ENCODE measurements at regions not wholly inside any gene's neighbourhood (a gene's known extent, or its start where the extent isn't known, plus 50 kb on each side); places are given as distances from the start of the nearest gene placed in this dataset.
A peak's percentile ranks its signal among the peaks of the same experiment; 100 is the strongest.
"Not testable (repeated sequence)": the region's sequence is repeated elsewhere in the genome, so short reads cannot be mapped to it uniquely, and the experiment has no call there.

- no peak for DNase-seq
- Histone ChIP-seq H3K4me3 (no peak overlapping the region), H3K9me3 (peaks cover 0 to 13% (median 0%) of the 10 kb centered on the region in 12 donors), H3K27me3 (no peaks in the 10 kb centered on the region), H3K36me3 (no peaks in the 10 kb centered on the region), H3K27ac (no peak overlapping the region), H3K4me1 (no peaks in the 10 kb centered on the region)
- no peak for ATAC-seq
- whole genome bisulfite sequencing, 4 donors = 87 to 93% (median 89%) methylated on average over 28 to 29 of the region's 29 CpGs
- TF ChIP-seq POLR2A (IDR thresholded peaks at IDR 0.05) = no peak
- TF ChIP-seq CTCF (IDR thresholded peaks at IDR 0.05) = no peak
- intact Hi-C loops (cut with DNase I) = no loop called here
These were observed 510.9 kb downstream of the KCNJ18 start for GRCh38 chr17:22203208-22203715.

GRCh38 chr17:22204076-22204475, 511.8 kb downstream of the KCNJ18 start:
- peaks cover 0 to 13% (median 0%) of the 10 kb centered on the region in 12 donors for H3K9me3 ChIP-seq
- DNase-seq; intact Hi-C loops (cut with DNase I); H3K4me1 ChIP-seq; H3K4me3 ChIP-seq; ATAC-seq; H3K36me3 ChIP-seq; H3K27ac ChIP-seq; H3K27me3 ChIP-seq: not testable (repeated sequence)
- 72 to 84% (median 79%) methylated on average over 13 of the region's 13 CpGs for WGBS, 4 donors

- intact Hi-C loops (cut with DNase I); H3K4me1 ChIP-seq; H3K27me3 ChIP-seq; H3K9me3 ChIP-seq; ATAC-seq; H3K4me3 ChIP-seq; DNase-seq; H3K27ac ChIP-seq; H3K36me3 ChIP-seq: not testable (repeated sequence)
- WGBS, 4 donors = 85 to 87% (median 85%) methylated on average over 12 of the region's 12 CpGs
These were observed 517.9 kb downstream of the KCNJ18 start for GRCh38 chr17:22210212-22210611.

- DNase-seq; H3K4me1 ChIP-seq; intact Hi-C loops (cut with DNase I); H3K9me3 ChIP-seq; ATAC-seq; H3K27ac ChIP-seq; H3K4me3 ChIP-seq; H3K36me3 ChIP-seq: not testable (repeated sequence)
- H3K27me3 ChIP-seq = peaks cover 0 to 11% (median 0%) of the 10 kb centered on the region in 9 donors
- WGBS, 4 donors = 61 to 67% (median 66%) methylated on average over 4 of the region's 4 CpGs
These were observed 520.8 kb downstream of the KCNJ18 start for GRCh38 chr17:22213169-22213568.

- TF ChIP-seq CTCF (IDR thresholded peaks at IDR 0.05) = no peak
- no peak for TF ChIP-seq POLR2A (IDR thresholded peaks at IDR 0.05)
- 36 to 47% (median 41%) methylated on average over 27 of the region's 27 CpGs for WGBS, 4 donors
- Histone ChIP-seq H3K4me1 (no peaks in the 10 kb centered on the region), H3K4me3 (no peak overlapping the region), H3K27me3 (peaks cover 0 to 11% (median 0%) of the 10 kb centered on the region in 9 donors), H3K27ac (no peak overlapping the region), H3K9me3 (no peaks in the 10 kb centered on the region), H3K36me3 (no peaks in the 10 kb centered on the region)
- DNase-seq = no peak
- ATAC-seq = no peak
- intact Hi-C loops (cut with DNase I) = no loop called here
These were observed 524.8 kb downstream of the KCNJ18 start for GRCh38 chr17:22217135-22217534.

- no peaks in the 10 kb centered on the region for H3K36me3 ChIP-seq
- intact Hi-C loops (cut with DNase I) = no loop called here
- H3K27ac ChIP-seq = no peak overlapping the region
- ATAC-seq (no peak), DNase-seq (no peak)
- no peaks in the 10 kb centered on the region for H3K4me1 ChIP-seq
- no peaks in the 10 kb centered on the region for H3K9me3 ChIP-seq
- H3K27me3 ChIP-seq = peaks cover 0 to 8% (median 0%) of the 10 kb centered on the region in 9 donors
- H3K4me3 ChIP-seq = no peak overlapping the region
- WGBS, 4 donors = 51 to 62% (median 55%) methylated on average over 7 to 8 of the region's 8 CpGs
- TF ChIP-seq POLR2A (IDR thresholded peaks at IDR 0.05) (no peak), CTCF (IDR thresholded peaks at IDR 0.05) (no peak)
These were observed 529.0 kb downstream of the KCNJ18 start for GRCh38 chr17:22221344-22221743.

- peak in 3 of 4 donors; percentile 18 to 47 (median 42) for ATAC-seq
- intact Hi-C loops (cut with DNase I); H3K9me3 ChIP-seq; H3K4me1 ChIP-seq; H3K36me3 ChIP-seq; DNase-seq; H3K27ac ChIP-seq; H3K4me3 ChIP-seq; H3K27me3 ChIP-seq: not testable (repeated sequence)
- 73 to 89% (median 83%) methylated on average over 3 of the region's 3 CpGs for WGBS, 4 donors
These were observed 534.2 kb downstream of the KCNJ18 start for GRCh38 chr17:22226477-22226876.

GRCh38 chr17:22226932-22227331, 534.6 kb downstream of the KCNJ18 start:
- H3K27ac ChIP-seq; H3K4me1 ChIP-seq; H3K36me3 ChIP-seq; DNase-seq; H3K4me3 ChIP-seq; H3K27me3 ChIP-seq; H3K9me3 ChIP-seq; ATAC-seq; intact Hi-C loops (cut with DNase I): not testable (repeated sequence)
- WGBS, 4 donors = 70 to 81% (median 74%) methylated on average over 3 of the region's 3 CpGs
